ENCODE measurements at regions not wholly inside any gene's neighbourhood (a gene's known extent, or its start where the extent isn't known, plus 50 kb on each side); places are given as distances from the start of the nearest gene placed in this dataset.

- H4K20me1 ChIP-seq (ENCODE audit: insufficient read depth) = no peaks in the 10 kb centered on the region
- H3F3A ChIP-seq (ENCODE audit: insufficient read depth, low read length, poor library complexity, severe bottlenecking) = no peaks in the 10 kb centered on the region
- no peak overlapping the region for H2AFZ ChIP-seq (ENCODE audit: low read depth, low read length)
Observed at GRCh38 chr6:92922216-92922806, 497.0 kb downstream of the EPHA7 start.

GRCh38 chr6:92915466-92915865 is 503.9 kb downstream of the EPHA7 start:
- Histone ChIP-seq H3K36me3 (ENCODE audit: insufficient read depth, low read length) (no peaks in the 10 kb centered on the region), H3F3A (ENCODE audit: insufficient read depth, low read length, poor library complexity, severe bottlenecking) (no peaks in the 10 kb centered on the region), H3K4me2 (ENCODE audit: low read length) (no peak overlapping the region), H3K9me2 (ENCODE audit: insufficient read depth, low read length) (no peaks in the 10 kb centered on the region), H3K4me3 (ENCODE audit: low read length) (no peak overlapping the region), H3K79me2 (replicated peaks; ENCODE audit: insufficient read depth, low read length) (no peaks in the 10 kb centered on the region), H3K9ac (ENCODE audit: low read length) (no peak overlapping the region), H3K27me3 (ENCODE audit: insufficient read depth, low read depth, low read length) (no peaks in the 10 kb centered on the region), H3K9me3 (ENCODE audit: low read length) (no peaks in the 10 kb centered on the region), H4K20me1 (ENCODE audit: insufficient read depth) (no peaks in the 10 kb centered on the region), H2AFZ (ENCODE audit: low read depth, low read length) (no peak overlapping the region), H3K27ac (ENCODE audit: low read length) (no peak overlapping the region)
- TF ChIP-seq EZH2 (IDR thresholded peaks at IDR 0.05; ENCODE audit: borderline replicate concordance, insufficient read depth, low read length, poor library complexity, severe bottlenecking) (no peak), MXI1 (conservative IDR thresholded peaks at IDR 0.05; ENCODE audit: poor library complexity, severe bottlenecking) (no peak), CTCF (IDR thresholded peaks at IDR 0.05; ENCODE audit: poor library complexity, severe bottlenecking) (no peak), EP300 (conservative IDR thresholded peaks at IDR 0.05; ENCODE audit: poor library complexity, severe bottlenecking) (no peak), REST (IDR thresholded peaks at IDR 0.05; ENCODE audit: borderline replicate concordance) (no peak), SMC3 (conservative IDR thresholded peaks at IDR 0.05; ENCODE audit: poor library complexity) (no peak), TAF1 (IDR thresholded peaks at IDR 0.05; ENCODE audit: low read depth) (no peak), RAD21 (conservative IDR thresholded peaks at IDR 0.05) (no peak), POLR2AphosphoS5 (IDR thresholded peaks at IDR 0.05) (no peak)

More at GRCh38 chr6:92922216-92922806, 497.0 kb downstream of the EPHA7 start:
- H3K27ac ChIP-seq (ENCODE audit: low read length) = no peak overlapping the region
- no peaks in the 10 kb centered on the region for H3K9me3 ChIP-seq (ENCODE audit: low read length)
- H3K79me2 ChIP-seq (replicated peaks; ENCODE audit: insufficient read depth, low read length) = no peaks in the 10 kb centered on the region
- no peaks in the 10 kb centered on the region for H3K36me3 ChIP-seq (ENCODE audit: insufficient read depth, low read length)
- no peaks in the 10 kb centered on the region for H3K9me2 ChIP-seq (ENCODE audit: insufficient read depth, low read length)
- H3K27me3 ChIP-seq (ENCODE audit: insufficient read depth, low read depth, low read length) = no peaks in the 10 kb centered on the region
- no peak overlapping the region for H3K4me3 ChIP-seq (ENCODE audit: low read length)
- no peak for TF ChIP-seq EZH2 (IDR thresholded peaks at IDR 0.05; ENCODE audit: borderline replicate concordance, insufficient read depth, low read length, poor library complexity, severe bottlenecking)
- TF ChIP-seq MXI1 (conservative IDR thresholded peaks at IDR 0.05; ENCODE audit: poor library complexity, severe bottlenecking) = no peak
- no peak for TF ChIP-seq SMC3 (conservative IDR thresholded peaks at IDR 0.05; ENCODE audit: poor library complexity)
- no peak for TF ChIP-seq CTCF (IDR thresholded peaks at IDR 0.05; ENCODE audit: poor library complexity, severe bottlenecking)
- no peak for TF ChIP-seq EP300 (conservative IDR thresholded peaks at IDR 0.05; ENCODE audit: poor library complexity, severe bottlenecking)
- TF ChIP-seq POLR2AphosphoS5 (IDR thresholded peaks at IDR 0.05) = no peak
- no peak for TF ChIP-seq RAD21 (conservative IDR thresholded peaks at IDR 0.05)
- no peak overlapping the region for H3K4me2 ChIP-seq (ENCODE audit: low read length)
- H3K9ac ChIP-seq (ENCODE audit: low read length) = no peak overlapping the region
